ENCODE measurements at regions not wholly inside any gene's neighbourhood (a gene's known extent, or its start where the extent isn't known, plus 50 kb on each side); places are given as distances from the start of the nearest gene placed in this dataset.

DNA sequence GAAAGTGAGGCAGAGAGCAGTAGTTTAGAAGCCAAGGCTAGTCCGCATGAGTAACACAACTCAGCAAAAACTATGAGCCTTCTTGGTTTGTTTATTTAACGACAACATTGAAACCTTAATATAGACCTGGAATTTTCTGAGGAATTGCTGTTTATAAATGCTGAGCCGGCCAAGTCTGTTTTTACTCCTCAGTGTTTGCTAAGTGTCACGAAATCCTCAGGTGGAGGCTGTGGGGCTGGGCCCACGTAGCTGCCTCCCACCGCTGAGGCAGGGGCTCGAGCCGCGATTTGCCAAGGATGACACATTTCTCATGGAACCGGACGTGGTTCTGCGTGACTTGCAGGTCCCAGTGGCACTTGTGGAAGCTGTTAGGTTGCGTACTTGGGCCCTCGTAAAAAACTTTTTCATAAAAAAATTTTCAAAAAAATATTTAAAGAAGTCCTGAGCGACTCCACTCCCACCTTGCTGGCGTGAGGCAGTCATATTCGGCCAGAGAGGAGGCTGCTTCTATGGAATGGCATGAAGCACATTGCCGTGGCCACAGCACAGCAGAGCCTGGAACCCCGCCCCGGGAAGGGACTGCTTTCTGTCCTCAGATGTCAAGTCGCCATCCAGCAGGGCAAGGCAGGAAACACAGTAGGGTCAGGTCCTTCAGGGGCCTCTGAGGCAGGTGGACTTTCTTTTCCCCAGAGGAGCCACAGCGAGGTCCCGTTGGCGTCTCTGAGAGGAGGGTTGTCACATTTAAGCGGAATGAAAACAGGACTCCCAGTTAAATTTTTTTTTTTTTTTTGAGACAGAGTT lies 64.8 kb upstream of the PCSK6 start (continued):
- no peak for TF ChIP-seq NPAS2 (CRISPR knock-in tag; IDR thresholded peaks at IDR 0.05; ENCODE audit: borderline replicate concordance)
- TF ChIP-seq RARB (CRISPR knock-in tag; IDR thresholded peaks at IDR 0.05) = no peak
- no peak for TF ChIP-seq SMC3 (IDR thresholded peaks at IDR 0.05)
- no peak for TF ChIP-seq ESRRA (IDR thresholded peaks at IDR 0.05; ENCODE audit: borderline replicate concordance, low read length)

DNA sequence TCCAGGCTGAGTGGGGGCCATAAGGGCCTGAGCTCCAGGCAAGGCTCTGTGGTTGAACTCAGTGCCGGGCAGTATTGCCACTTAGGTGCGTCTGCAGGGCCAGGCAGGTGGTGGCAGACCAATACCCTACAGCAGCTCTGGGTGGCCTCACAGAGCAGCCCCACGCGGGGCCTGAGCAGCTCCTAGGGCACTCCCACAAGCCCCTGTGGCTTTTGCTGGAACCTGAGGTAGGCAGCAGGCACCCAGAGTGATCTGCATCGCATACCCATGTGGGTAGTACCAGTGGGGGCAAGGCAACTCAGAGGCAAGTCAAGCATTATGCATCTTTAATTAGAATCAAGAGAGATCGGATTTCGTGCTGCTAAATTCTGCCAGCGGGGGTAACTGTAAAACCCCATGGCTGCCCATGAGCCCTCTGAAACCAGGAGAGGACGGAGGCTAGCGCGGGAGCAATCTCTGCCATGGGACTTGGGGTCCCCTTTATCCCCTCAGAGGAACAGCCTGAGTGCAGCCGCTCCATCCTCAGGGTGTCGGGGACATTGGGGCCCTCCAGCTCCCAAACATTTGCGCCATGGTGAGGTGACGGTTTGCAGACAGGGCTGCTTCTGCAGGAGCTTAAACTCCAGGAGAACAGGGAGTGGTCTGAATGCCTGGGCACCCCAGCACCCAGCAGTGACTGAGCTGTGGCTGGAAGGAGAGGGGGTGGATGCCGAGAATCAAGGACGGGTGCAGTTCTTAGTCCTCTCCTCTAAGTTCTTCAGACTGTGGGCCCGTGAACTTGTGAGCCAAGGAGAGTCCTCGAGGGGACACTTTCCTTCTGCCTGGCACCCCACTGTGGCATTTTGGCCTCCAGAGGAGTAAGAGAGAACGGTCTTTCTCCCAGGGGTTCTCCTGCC lies 62.4 kb upstream of the PCSK6 start:
- ATAC-seq (peak; percentile 45 to 63; a peak in 4 of 6 replicates), DNase-seq (ENCODE audit: low read depth in 1 of 2, low spot score in 1 of 2) (no peak), FAIRE-seq (no peak)
- Histone ChIP-seq H3K4me3 (no peak overlapping the region), H3K4me1 (peaks cover 11% of the 10 kb centered on the region; the same call in 1 of the 3 replicates), H3K9me3 (no peaks in the 10 kb centered on the region), H3K27ac (no peak overlapping the region), H3K4me2 (no peak overlapping the region)
- ChIA-PET CTCF (interaction anchor here (0.9 to 2.0 kb wide), 2 partner anchors 15 to 263 kb away, joined by 5 to 8 read pairs; no protein-coding TSS in a partner anchor), POLR2A (no interaction called here)
- 81% methylated on average over 20 of the region's 20 CpGs for WGBS (ENCODE audit: missing lambda C conversion rate)
- TF ChIP-seq EHF (CRISPR knock-in tag; IDR thresholded peaks at IDR 0.05) (no peak), ZFP36 (IDR thresholded peaks at IDR 0.05; ENCODE audit: borderline replicate concordance, partially characterized antibody) (no peak), MYC (IDR thresholded peaks at IDR 0.05; ENCODE audit: borderline replicate concordance, low read length) (no peak), FOXS1 (CRISPR knock-in tag; IDR thresholded peaks at IDR 0.05) (no peak), NPAS2 (CRISPR knock-in tag; IDR thresholded peaks at IDR 0.05; ENCODE audit: borderline replicate concordance) (no peak), CHD2 (IDR thresholded peaks at IDR 0.05; ENCODE audit: low read length, partially characterized antibody) (no peak), ZSCAN20 (CRISPR knock-in tag; IDR thresholded peaks at IDR 0.05) (no peak), TP53 (CRISPR knock-in tag; IDR thresholded peaks at IDR 0.05) (no peak), SMC3 (IDR thresholded peaks at IDR 0.05) (no peak), FOSL2 (IDR thresholded peaks at IDR 0.05) (no peak), FOSL2 (CRISPR knock-in tag; IDR thresholded peaks at IDR 0.05) (no peak), CHD4 (IDR thresholded peaks at IDR 0.05; ENCODE audit: borderline replicate concordance) (no peak), NFE2L2 (conservative IDR thresholded peaks at IDR 0.05; ENCODE audit: low read length) (no peak), POLR2AphosphoS2 (conservative IDR thresholded peaks at IDR 0.05; ENCODE audit: low read length) (no peak), CBX8 (IDR thresholded peaks at IDR 0.05) (no peak), NR3C1 (IDR thresholded peaks at IDR 0.05) (no peak)
- TF ChIP-seq, protein P1, sequence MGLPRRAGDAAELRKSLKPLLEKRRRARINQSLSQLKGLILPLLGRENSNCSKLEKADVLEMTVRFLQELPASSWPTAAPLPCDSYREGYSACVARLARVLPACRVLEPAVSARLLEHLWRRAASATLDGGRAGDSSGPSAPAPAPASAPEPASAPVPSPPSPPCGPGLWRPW (IDR thresholded peaks at IDR 0.05) = no peak
- TF ChIP-seq, protein P2, sequence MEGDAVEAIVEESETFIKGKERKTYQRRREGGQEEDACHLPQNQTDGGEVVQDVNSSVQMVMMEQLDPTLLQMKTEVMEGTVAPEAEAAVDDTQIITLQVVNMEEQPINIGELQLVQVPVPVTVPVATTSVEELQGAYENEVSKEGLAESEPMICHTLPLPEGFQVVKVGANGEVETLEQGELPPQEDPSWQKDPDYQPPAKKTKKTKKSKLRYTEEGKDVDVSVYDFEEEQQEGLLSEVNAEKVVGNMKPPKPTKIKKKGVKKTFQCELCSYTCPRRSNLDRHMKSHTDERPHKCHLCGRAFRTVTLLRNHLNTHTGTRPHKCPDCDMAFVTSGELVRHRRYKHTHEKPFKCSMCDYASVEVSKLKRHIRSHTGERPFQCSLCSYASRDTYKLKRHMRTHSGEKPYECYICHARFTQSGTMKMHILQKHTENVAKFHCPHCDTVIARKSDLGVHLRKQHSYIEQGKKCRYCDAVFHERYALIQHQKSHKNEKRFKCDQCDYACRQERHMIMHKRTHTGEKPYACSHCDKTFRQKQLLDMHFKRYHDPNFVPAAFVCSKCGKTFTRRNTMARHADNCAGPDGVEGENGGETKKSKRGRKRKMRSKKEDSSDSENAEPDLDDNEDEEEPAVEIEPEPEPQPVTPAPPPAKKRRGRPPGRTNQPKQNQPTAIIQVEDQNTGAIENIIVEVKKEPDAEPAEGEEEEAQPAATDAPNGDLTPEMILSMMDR (IDR thresholded peaks at IDR 0.05) = no peak
- TF ChIP-seq, protein P3, sequence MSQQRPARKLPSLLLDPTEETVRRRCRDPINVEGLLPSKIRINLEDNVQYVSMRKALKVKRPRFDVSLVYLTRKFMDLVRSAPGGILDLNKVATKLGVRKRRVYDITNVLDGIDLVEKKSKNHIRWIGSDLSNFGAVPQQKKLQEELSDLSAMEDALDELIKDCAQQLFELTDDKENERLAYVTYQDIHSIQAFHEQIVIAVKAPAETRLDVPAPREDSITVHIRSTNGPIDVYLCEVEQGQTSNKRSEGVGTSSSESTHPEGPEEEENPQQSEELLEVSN (IDR thresholded peaks at IDR 0.05; ENCODE audit: borderline replicate concordance, low read depth) = no peak
- TF ChIP-seq, protein P4, sequence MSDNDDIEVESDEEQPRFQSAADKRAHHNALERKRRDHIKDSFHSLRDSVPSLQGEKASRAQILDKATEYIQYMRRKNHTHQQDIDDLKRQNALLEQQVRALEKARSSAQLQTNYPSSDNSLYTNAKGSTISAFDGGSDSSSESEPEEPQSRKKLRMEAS (IDR thresholded peaks at IDR 0.05) = no peak
- TF ChIP-seq, protein P5, sequence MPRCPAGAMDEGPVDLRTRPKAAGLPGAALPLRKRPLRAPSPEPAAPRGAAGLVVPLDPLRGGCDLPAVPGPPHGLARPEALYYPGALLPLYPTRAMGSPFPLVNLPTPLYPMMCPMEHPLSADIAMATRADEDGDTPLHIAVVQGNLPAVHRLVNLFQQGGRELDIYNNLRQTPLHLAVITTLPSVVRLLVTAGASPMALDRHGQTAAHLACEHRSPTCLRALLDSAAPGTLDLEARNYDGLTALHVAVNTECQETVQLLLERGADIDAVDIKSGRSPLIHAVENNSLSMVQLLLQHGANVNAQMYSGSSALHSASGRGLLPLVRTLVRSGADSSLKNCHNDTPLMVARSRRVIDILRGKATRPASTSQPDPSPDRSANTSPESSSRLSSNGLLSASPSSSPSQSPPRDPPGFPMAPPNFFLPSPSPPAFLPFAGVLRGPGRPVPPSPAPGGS (IDR thresholded peaks at IDR 0.05) = no peak
